ENCODE measurements at regions not wholly inside any gene's neighbourhood (a gene's known extent, or its start where the extent isn't known, plus 50 kb on each side); places are given as distances from the start of the nearest gene placed in this dataset.

GRCh38 chr7:33669251-33669670 lies 236.1 kb upstream of the BMPER start:
- CTCF ChIA-PET (ENCODE audit: low intra/inter-chr PET ratio, low total read pairs) = no interaction called here
- Histone ChIP-seq H3K27ac (ENCODE audit: extremely low read length, insufficient read depth, low read length) (no peak overlapping the region), H3K36me3 (replicated peaks in 1 of 2; ENCODE audit: control insufficient read depth in 1 of 2, insufficient read depth in 2 of 2, low read length in 2 of 2) (no peaks in the 10 kb centered on the region), H3K4me1 (ENCODE audit: insufficient read depth, low read length) (peaks cover 23% of the 10 kb centered on the region), H2AFZ (ENCODE audit: low read length) (no peak overlapping the region), H3K9ac (ENCODE audit: insufficient read depth, low read depth, low read length) (no peak overlapping the region), H3K4me3 (replicated peaks in 1 of 3; ENCODE audit: insufficient read depth in 1 of 3, low read depth in 2 of 3, low read length in 3 of 3) (no peak overlapping the region), H3K27me3 (ENCODE audit: control insufficient read depth in 1 of 2, insufficient read depth in 2 of 2, low read length in 2 of 2) (no peaks in the 10 kb centered on the region), H4K20me1 (ENCODE audit: insufficient read depth, low read length) (no peaks in the 10 kb centered on the region), H3K9me3 (ENCODE audit: low read length) (no peaks in the 10 kb centered on the region), H3K79me2 (ENCODE audit: insufficient read depth, low read length) (no peaks in the 10 kb centered on the region), H3K4me2 (ENCODE audit: low read depth, low read length) (peak overlapping the region; percentile 42)
- peak; percentile 70 for DNase-seq (ENCODE audit: low spot score)
- WGBS (ENCODE audit: low lambda C conversion rate) = 6% methylated on average over 5 of the region's 5 CpGs
- intact Hi-C loops (cut with micrococcal nuclease; ENCODE audit: unreplicated experiment) = no loop called here
- no peak for FAIRE-seq
- BruUV-seq (replicated peaks) = no TSS peak
- in situ Hi-C loops (cut with HindIII; ENCODE audit: extremely low pct_ligation_motif_present, low pct_unique_long_range_greater_than_20kb) = no loop called here
- peak; percentile 38; the same call in 2 of the 3 replicates for ATAC-seq
- POLR2A ChIA-PET = no interaction called here
- TF ChIP-seq ZNF616 (CRISPR knock-in tag; IDR thresholded peaks at IDR 0.05; ENCODE audit: low read depth) = no peak
- no peak for TF ChIP-seq ZNF562 (CRISPR knock-in tag; IDR thresholded peaks at IDR 0.05; ENCODE audit: borderline replicate concordance)
- TF ChIP-seq NR2F2 (IDR thresholded peaks at IDR 0.05; ENCODE audit: borderline replicate concordance, low read depth) = no peak
- TF ChIP-seq ZNF17 (CRISPR knock-in tag; IDR thresholded peaks at IDR 0.05) = no peak
- no peak for TF ChIP-seq RFX1 (IDR thresholded peaks at IDR 0.05)
- no peak for TF ChIP-seq SOX6 (IDR thresholded peaks at IDR 0.05)
- TF ChIP-seq SOX6 (CRISPR knock-in tag; IDR thresholded peaks at IDR 0.05) = peak; percentile 46; the same call in 1 of the 2 replicates
- TF ChIP-seq XRCC5 (optimal IDR thresholded peaks at IDR 0.05; ENCODE audit: low read length) = no peak
- no peak for TF ChIP-seq ZBTB39 (CRISPR knock-in tag; IDR thresholded peaks at IDR 0.05)
- no peak for TF ChIP-seq MLXIP (CRISPR knock-in tag; IDR thresholded peaks at IDR 0.05; ENCODE audit: borderline replicate concordance)
- TF ChIP-seq RCOR2 (CRISPR knock-in tag; IDR thresholded peaks at IDR 0.05) = no peak
- TF ChIP-seq KDM1A (CRISPR knock-in tag; IDR thresholded peaks at IDR 0.05) = no peak
- TF ChIP-seq RXRA (CRISPR knock-in tag; IDR thresholded peaks at IDR 0.05) = no peak
- TF ChIP-seq ZNF749 (CRISPR knock-in tag; IDR thresholded peaks at IDR 0.05; ENCODE audit: borderline replicate concordance) = no peak
- TF ChIP-seq ZNF460 (CRISPR knock-in tag; IDR thresholded peaks at IDR 0.05; ENCODE audit: borderline replicate concordance) = no peak
- TF ChIP-seq SPEN (CRISPR knock-in tag; IDR thresholded peaks at IDR 0.05; ENCODE audit: low read depth) = no peak
- no peak for TF ChIP-seq ZNF337 (CRISPR knock-in tag; IDR thresholded peaks at IDR 0.05; ENCODE audit: borderline replicate concordance, low read depth)
- no peak for TF ChIP-seq YEATS2 (CRISPR knock-in tag; IDR thresholded peaks at IDR 0.05; ENCODE audit: borderline replicate concordance)
- TF ChIP-seq PHF8 (CRISPR knock-in tag; IDR thresholded peaks at IDR 0.05) = no peak
- TF ChIP-seq EP300 (IDR thresholded peaks at IDR 0.05; ENCODE audit: low read depth in 2 of 2, low read length in 2 of 2) = peak in 1 of 2 experiments; percentile 20; a peak in 1 of 4 replicates
- TF ChIP-seq EP300 (CRISPR knock-in tag; IDR thresholded peaks at IDR 0.05; ENCODE audit: borderline replicate concordance) = no peak
- no peak for TF ChIP-seq ZKSCAN1 (IDR thresholded peaks at IDR 0.05; ENCODE audit: low read length)
- no peak for TF ChIP-seq ZNF253 (CRISPR knock-in tag; IDR thresholded peaks at IDR 0.05; ENCODE audit: borderline replicate concordance)
- peak; percentile 57 for TF ChIP-seq FOXA3 (CRISPR knock-in tag; IDR thresholded peaks at IDR 0.05)
- TF ChIP-seq ZBTB1 (CRISPR knock-in tag; IDR thresholded peaks at IDR 0.05; ENCODE audit: borderline replicate concordance) = no peak

All from HepG2 (cell line).